Activated CD4-positive, alpha-beta T cell treated with anti-CD3 and anti-CD28 coated beads for 48 hours (primary cell): ENCODE measurements at regions not wholly inside any gene's neighbourhood (a gene's known extent, or its start where the extent isn't known, plus 50 kb on each side); places are given as distances from the start of the nearest gene placed in this dataset.
"Not testable (repeated sequence)": the region's sequence is repeated elsewhere in the genome, so short reads cannot be mapped to it uniquely, and the experiment has no call there.

Experiments used
- DNase-seq: peaks from one replicate; pipeline ENCODE4 v3.0.0-alpha.2; 2020

- not testable (repeated sequence) for DNase-seq
These were observed 318.9 kb downstream of the ZIC3 start for GRCh38 chrX:137884813-137885212.

GRCh38 chrX:137891431-137891830, 325.5 kb downstream of the ZIC3 start:
- DNase-seq: no peak

GRCh38 chrX:137896123-137896522, 330.2 kb downstream of the ZIC3 start:
- no peak for DNase-seq

- DNase-seq: no peak
These were observed 349.5 kb downstream of the ZIC3 start for GRCh38 chrX:137915466-137915865.

- DNase-seq: no peak
These were observed 350.3 kb downstream of the ZIC3 start for GRCh38 chrX:137916090-137916746.

- no peak for DNase-seq
These were observed 360.2 kb downstream of the ZIC3 start for GRCh38 chrX:137926090-137926489.

- no peak for DNase-seq
These were observed 364.0 kb downstream of the ZIC3 start for GRCh38 chrX:137929951-137930350.

- DNase-seq: no peak
These were observed 364.6 kb downstream of the ZIC3 start for GRCh38 chrX:137930533-137930932.

GRCh38 chrX:137934214-137934613, 368.3 kb downstream of the ZIC3 start:
- not testable (repeated sequence) for DNase-seq

GRCh38 chrX:137934887-137935286, 369.0 kb downstream of the ZIC3 start:
- DNase-seq: not testable (repeated sequence)

GRCh38 chrX:137945470-137945869, 379.5 kb downstream of the ZIC3 start:
- DNase-seq: no peak

GRCh38 chrX:137969191-137969590, 403.3 kb downstream of the ZIC3 start:
- DNase-seq: no peak

GRCh38 chrX:137982472-137983172, 416.7 kb downstream of the ZIC3 start:
- no peak for DNase-seq

- no peak for DNase-seq
These were observed 422.5 kb downstream of the ZIC3 start for GRCh38 chrX:137988470-137988869.

GRCh38 chrX:137998619-137999018, 432.7 kb downstream of the ZIC3 start:
- DNase-seq: no peak

- DNase-seq: no peak
These were observed 433.1 kb downstream of the ZIC3 start for GRCh38 chrX:137999071-137999470.

- DNase-seq: no peak
These were observed 433.6 kb downstream of the ZIC3 start for GRCh38 chrX:137999552-137999951.

GRCh38 chrX:138001226-138001625, 435.3 kb downstream of the ZIC3 start:
- no peak for DNase-seq

GRCh38 chrX:138006180-138006579, 440.3 kb downstream of the ZIC3 start:
- DNase-seq: no peak

GRCh38 chrX:138008281-138008680, 442.4 kb downstream of the ZIC3 start:
- DNase-seq: no peak

- DNase-seq: no peak
These were observed 445.5 kb downstream of the ZIC3 start for GRCh38 chrX:138011468-138011867.

GRCh38 chrX:138014577-138014976, 448.6 kb downstream of the ZIC3 start:
- no peak for DNase-seq

- DNase-seq: no peak
These were observed 452.3 kb downstream of the ZIC3 start for GRCh38 chrX:138018145-138018799.

GRCh38 chrX:138020941-138021340, 455.0 kb downstream of the ZIC3 start:
- no peak for DNase-seq
